ENCODE measurements at regions not wholly inside any gene's neighbourhood (a gene's known extent, or its start where the extent isn't known, plus 50 kb on each side); places are given as distances from the start of the nearest gene placed in this dataset.

DNA sequence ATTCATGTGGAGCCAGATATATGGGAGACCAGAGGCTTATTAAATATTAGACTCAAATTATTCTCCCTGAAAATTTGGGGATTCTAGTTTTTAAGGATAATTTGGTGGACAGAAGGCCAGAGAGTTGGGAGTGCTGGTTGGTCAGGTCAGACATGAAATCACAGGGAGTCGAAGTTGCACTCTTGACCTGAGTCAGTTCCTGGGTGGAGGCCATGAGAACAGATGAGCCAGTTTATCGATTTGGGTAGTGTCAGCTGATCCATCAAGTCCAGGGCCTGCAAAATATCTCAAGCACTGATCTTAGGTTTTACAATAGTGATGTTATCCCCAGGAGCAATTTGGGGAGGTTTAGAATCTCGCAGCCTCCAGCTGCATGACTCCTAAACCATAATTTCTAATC, 563.5 kb upstream of the NRSN1 start:
- TF ChIP-seq, protein P1, sequence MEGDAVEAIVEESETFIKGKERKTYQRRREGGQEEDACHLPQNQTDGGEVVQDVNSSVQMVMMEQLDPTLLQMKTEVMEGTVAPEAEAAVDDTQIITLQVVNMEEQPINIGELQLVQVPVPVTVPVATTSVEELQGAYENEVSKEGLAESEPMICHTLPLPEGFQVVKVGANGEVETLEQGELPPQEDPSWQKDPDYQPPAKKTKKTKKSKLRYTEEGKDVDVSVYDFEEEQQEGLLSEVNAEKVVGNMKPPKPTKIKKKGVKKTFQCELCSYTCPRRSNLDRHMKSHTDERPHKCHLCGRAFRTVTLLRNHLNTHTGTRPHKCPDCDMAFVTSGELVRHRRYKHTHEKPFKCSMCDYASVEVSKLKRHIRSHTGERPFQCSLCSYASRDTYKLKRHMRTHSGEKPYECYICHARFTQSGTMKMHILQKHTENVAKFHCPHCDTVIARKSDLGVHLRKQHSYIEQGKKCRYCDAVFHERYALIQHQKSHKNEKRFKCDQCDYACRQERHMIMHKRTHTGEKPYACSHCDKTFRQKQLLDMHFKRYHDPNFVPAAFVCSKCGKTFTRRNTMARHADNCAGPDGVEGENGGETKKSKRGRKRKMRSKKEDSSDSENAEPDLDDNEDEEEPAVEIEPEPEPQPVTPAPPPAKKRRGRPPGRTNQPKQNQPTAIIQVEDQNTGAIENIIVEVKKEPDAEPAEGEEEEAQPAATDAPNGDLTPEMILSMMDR (conservative IDR thresholded peaks at IDR 0.05; ENCODE audit: low read length) = no peak
- no peak overlapping the region for H3K4me3 ChIP-seq (ENCODE audit: low read length)
- DNase-seq (ENCODE audit: low read depth) = no peak

DNA sequence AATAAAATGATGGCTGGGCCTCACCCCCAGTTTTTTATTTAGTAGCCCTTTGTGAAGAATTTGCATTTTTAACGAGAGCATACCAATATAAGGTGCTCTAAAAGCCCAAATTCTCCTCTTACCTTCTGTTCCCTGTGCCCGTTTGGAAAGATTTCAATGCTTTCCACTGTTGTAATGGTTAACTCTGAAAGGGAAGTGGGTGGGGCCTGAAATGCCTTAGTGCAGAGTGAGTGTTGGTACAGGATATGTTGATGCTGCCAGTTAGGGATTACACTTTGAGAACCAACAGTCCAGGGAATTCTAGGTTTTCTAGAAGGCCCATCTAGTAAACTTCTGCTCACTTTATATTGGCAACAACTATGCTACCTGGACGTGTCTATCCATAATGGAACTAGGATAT, 562.7 kb upstream of the NRSN1 start:
- no peak for DNase-seq (ENCODE audit: low read depth)

DNA sequence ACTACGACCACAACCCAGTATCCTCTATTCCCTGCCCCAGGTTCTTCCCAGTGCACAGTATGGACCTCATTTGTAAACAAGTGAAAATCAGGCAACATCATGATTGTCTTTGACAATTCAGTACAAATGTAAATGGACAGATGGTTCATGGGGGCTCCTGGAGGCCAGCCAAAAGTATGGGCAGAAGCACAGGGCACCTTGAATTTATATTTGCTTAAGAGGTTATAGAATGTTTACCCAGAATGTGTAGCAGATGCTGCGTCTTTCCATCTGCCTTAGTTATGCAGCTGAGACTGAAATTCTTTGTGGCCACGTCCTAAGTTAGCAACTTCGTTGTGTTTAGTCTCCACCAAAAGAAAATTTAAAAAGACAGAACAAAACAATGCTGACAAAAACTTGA, 559.6 kb upstream of the NRSN1 start:
- TF ChIP-seq, protein P1 (conservative IDR thresholded peaks at IDR 0.05; ENCODE audit: low read length) = no peak
- no peak for DNase-seq (ENCODE audit: low read depth)
- H3K4me3 ChIP-seq (ENCODE audit: low read length) = no peak overlapping the region

More for the DNA sequence above, 562.7 kb upstream of the NRSN1 start:
- no peak overlapping the region for H3K4me3 ChIP-seq (ENCODE audit: low read length)
- TF ChIP-seq, protein P1 (conservative IDR thresholded peaks at IDR 0.05; ENCODE audit: low read length) = no peak

DNA sequence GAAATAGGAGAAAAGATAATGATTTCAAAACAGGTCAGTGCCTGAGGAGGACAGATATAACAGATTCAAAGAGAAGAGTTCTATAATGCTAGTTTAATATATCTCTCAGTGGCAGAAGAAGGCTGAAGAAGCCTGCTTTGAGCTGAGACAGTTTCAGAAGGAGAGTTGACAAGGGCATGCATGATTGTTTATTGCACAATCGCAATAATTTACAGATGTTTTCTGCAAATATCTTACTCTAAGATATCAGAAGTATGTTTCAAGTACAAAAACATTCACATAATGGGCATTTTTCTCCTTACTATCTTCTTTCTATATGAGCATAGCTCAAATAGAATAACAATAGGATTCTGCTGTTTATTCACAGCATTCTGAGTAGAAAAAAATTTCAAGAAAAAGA, 557.7 kb upstream of the NRSN1 start:
- H3K4me3 ChIP-seq (ENCODE audit: low read length) = no peak overlapping the region
- TF ChIP-seq, protein P1 (conservative IDR thresholded peaks at IDR 0.05; ENCODE audit: low read length) = no peak
- DNase-seq (ENCODE audit: low read depth) = no peak

DNA sequence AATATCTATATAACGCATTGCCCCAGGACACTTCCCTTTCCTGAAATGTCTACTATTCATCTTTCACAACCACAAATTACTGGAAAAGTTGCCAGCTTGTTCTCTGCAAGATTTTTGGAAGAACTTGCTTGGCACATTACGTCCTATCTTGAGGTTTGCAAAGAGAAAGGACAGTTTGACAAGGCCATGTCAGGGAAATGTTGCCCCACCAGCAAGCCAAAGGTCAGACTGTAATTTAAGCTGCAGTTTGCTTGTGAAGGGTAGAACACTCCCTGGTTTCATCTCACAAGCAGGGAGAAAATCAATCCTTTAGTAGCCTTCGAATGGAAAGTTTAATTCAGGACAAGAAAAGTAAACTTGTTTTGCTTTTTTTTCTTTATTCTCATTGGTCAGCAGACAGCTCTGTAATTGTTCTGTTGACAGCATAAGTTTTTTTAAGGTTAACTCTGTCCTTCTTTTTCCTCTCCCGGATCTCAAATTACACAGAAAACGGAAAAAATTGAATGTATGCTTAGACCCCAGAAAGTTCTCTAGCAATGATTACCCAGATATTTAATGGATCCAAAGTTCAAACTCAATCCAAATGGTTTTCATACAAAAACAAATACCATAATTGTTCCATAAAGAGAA, 541.8 kb upstream of the NRSN1 start:
- H3K4me3 ChIP-seq (ENCODE audit: low read length) = no peak overlapping the region
- TF ChIP-seq, protein P1 (conservative IDR thresholded peaks at IDR 0.05; ENCODE audit: low read length) = no peak
- no peak for DNase-seq (ENCODE audit: low read depth)

DNA sequence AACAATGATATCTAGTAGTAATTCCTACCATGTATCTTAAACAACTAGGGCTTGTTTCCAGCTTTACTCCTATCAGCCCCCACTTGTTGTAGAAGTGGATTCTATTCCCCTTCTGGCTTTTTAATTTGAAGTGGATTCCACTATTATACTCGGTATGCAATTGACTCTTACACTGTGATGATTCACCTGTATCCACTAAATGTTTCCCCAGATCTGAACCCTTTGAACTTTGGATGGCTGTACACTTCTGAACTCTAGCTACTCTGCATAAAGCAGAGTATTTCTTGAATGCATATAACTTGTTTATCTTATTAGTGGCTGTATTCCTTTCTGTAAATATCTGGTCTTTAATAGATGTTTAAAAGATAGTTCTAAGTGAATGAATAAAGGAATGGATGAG, 538.4 kb upstream of the NRSN1 start:
- no peak overlapping the region for H3K4me3 ChIP-seq (ENCODE audit: low read length)
- TF ChIP-seq, protein P1 (conservative IDR thresholded peaks at IDR 0.05; ENCODE audit: low read length) = no peak
- DNase-seq (ENCODE audit: low read depth) = no peak

DNA sequence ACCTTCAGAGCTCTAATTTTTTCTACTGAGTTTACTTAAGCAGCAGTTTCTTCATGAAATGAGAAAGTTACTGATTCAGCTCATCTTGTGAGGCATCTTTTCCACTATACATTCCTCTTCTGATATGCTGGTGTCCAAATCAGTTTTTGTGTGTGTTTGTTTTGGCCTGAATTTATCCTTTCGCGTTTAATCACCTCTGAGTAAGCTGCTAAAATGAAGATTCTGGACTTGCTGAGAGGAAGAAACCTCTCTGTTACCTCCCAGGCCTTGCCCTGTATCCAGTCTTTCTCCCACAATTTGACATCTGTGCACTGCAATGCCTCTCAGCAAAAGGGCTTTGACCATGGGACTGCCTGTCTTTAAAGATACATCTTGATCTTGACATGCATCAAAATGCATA, 536.2 kb upstream of the NRSN1 start:
- no peak for DNase-seq (ENCODE audit: low read depth)
- TF ChIP-seq, protein P1 (conservative IDR thresholded peaks at IDR 0.05; ENCODE audit: low read length) = no peak
- no peak overlapping the region for H3K4me3 ChIP-seq (ENCODE audit: low read length)
